WTC11 (cell line): ENCODE measurements at regions not wholly inside any gene's neighbourhood (a gene's known extent, or its start where the extent isn't known, plus 50 kb on each side); places are given as distances from the start of the nearest gene placed in this dataset.

Experiments used
- CREB1 ChIP-seq: sonication (generic); formaldehyde crosslinking; IDR thresholded peaks from 2 replicates; pipeline ENCODE4 v1.8.0; 2023; ENCODE audit warnings: mild to moderate bottlenecking, missing genetic modification reagents
- ESRRA ChIP-seq: sonication (generic); formaldehyde crosslinking; IDR thresholded peaks from 2 replicates; pipeline ENCODE4 v1.8.1; 2022; ENCODE audit warnings: mild to moderate bottlenecking, missing genetic modification reagents, borderline replicate concordance
- ETV6 ChIP-seq: sonication (generic); formaldehyde crosslinking; IDR thresholded peaks from 2 replicates; pipeline ENCODE4 v1.8.1; 2022; ENCODE audit warnings: mild to moderate bottlenecking, missing genetic modification reagents
- FOXJ3 ChIP-seq: sonication (generic); formaldehyde crosslinking; IDR thresholded peaks from 2 replicates; pipeline ENCODE4 v1.9.0; 2021; ENCODE audit warnings: missing genetic modification reagents, mild to moderate bottlenecking, borderline replicate concordance
- NR2C2 ChIP-seq: sonication (generic); formaldehyde crosslinking; IDR thresholded peaks from 2 replicates; pipeline ENCODE4 v1.8.0; 2022; ENCODE audit warnings: mild to moderate bottlenecking, missing genetic modification reagents
- ZNF263 ChIP-seq: sonication (generic); formaldehyde crosslinking; IDR thresholded peaks from 2 replicates; pipeline ENCODE4 v1.8.1; 2022; ENCODE audit warnings: low read depth, mild to moderate bottlenecking, moderate library complexity, missing genetic modification reagents
- ZNF317 ChIP-seq: sonication (generic); formaldehyde crosslinking; IDR thresholded peaks from 2 replicates; pipeline ENCODE4 v1.8.1; 2023; ENCODE audit warnings: low read depth, mild to moderate bottlenecking, moderate library complexity, missing genetic modification reagents, borderline replicate concordance
- TF ChIP-seq, protein P1 (sequence below): fragments of 200-600 bp; IDR thresholded peaks from 2 replicates; pipeline ENCODE4 v1.8.0; 2022; ENCODE audit warnings: antibody characterized with exemption
- TF ChIP-seq, protein P2 (sequence below): fragments of 250-450 bp; sonication (Bioruptor Pico); IDR thresholded peaks from 2 replicates; pipeline ENCODE4 v2.1.2; 2022; ENCODE audit warnings: mild to moderate bottlenecking, moderate library complexity
- TF ChIP-seq, protein P3 (sequence below): sonication (generic); formaldehyde crosslinking; IDR thresholded peaks from 2 replicates; pipeline ENCODE4 v1.8.1; 2023; ENCODE audit warnings: mild to moderate bottlenecking, missing genetic modification reagents, moderate library complexity
- TF ChIP-seq, protein P4 (sequence below): sonication (generic); formaldehyde crosslinking; IDR thresholded peaks from 2 replicates; pipeline ENCODE4 v1.8.0; 2022; ENCODE audit warnings: missing genetic modification reagents
- TF ChIP-seq, protein P5 (sequence below): sonication (generic); formaldehyde crosslinking; IDR thresholded peaks from 2 replicates; pipeline ENCODE4 v1.8.1; 2023; ENCODE audit warnings: mild to moderate bottlenecking, missing genetic modification reagents, moderate library complexity
- TF ChIP-seq, protein P6 (sequence below): sonication (generic); formaldehyde crosslinking; IDR thresholded peaks from 2 replicates; pipeline ENCODE4 v1.8.0; 2022; ENCODE audit warnings: mild to moderate bottlenecking, missing genetic modification reagents

DNA sequence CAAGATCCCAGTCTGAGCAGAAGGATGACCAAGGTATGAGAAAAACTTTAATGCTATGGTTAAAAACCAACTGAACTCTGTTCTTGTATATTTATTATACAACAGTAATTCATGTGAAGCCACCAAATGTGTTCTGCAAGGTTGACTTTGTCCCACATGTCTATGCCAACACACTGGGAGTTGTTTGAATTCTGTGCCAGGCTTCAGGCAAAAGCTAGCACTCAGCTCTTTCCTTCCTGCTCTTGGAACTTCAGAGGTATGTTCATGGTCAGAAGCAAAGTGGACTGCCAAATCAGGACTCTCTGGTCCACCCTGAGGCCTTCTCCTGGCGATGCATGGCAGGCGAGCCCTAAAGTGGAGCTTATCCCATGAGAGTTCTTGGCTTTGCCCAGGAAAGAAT, 205.6 kb upstream of the AR start:
- TF ChIP-seq, protein P1, sequence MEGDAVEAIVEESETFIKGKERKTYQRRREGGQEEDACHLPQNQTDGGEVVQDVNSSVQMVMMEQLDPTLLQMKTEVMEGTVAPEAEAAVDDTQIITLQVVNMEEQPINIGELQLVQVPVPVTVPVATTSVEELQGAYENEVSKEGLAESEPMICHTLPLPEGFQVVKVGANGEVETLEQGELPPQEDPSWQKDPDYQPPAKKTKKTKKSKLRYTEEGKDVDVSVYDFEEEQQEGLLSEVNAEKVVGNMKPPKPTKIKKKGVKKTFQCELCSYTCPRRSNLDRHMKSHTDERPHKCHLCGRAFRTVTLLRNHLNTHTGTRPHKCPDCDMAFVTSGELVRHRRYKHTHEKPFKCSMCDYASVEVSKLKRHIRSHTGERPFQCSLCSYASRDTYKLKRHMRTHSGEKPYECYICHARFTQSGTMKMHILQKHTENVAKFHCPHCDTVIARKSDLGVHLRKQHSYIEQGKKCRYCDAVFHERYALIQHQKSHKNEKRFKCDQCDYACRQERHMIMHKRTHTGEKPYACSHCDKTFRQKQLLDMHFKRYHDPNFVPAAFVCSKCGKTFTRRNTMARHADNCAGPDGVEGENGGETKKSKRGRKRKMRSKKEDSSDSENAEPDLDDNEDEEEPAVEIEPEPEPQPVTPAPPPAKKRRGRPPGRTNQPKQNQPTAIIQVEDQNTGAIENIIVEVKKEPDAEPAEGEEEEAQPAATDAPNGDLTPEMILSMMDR = no peak
- TF ChIP-seq, protein P2, sequence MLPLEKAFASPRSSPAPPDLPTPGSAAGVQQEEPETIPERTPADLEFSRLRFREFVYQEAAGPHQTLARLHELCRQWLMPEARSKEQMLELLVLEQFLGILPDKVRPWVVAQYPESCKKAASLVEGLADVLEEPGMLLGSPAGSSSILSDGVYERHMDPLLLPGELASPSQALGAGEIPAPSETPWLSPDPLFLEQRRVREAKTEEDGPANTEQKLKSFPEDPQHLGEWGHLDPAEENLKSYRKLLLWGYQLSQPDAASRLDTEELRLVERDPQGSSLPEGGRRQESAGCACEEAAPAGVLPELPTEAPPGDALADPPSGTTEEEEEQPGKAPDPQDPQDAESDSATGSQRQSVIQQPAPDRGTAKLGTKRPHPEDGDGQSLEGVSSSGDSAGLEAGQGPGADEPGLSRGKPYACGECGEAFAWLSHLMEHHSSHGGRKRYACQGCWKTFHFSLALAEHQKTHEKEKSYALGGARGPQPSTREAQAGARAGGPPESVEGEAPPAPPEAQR (CRISPR knock-in tag) = no peak
- TF ChIP-seq ESRRA (CRISPR knock-in tag) (no peak), CREB1 (CRISPR knock-in tag) (no peak), ZNF317 (CRISPR knock-in tag) (no peak), NR2C2 (no peak), ETV6 (CRISPR knock-in tag) (no peak), ZNF263 (CRISPR knock-in tag) (no peak), FOXJ3 (CRISPR knock-in tag) (no peak)
- TF ChIP-seq, protein P3, sequence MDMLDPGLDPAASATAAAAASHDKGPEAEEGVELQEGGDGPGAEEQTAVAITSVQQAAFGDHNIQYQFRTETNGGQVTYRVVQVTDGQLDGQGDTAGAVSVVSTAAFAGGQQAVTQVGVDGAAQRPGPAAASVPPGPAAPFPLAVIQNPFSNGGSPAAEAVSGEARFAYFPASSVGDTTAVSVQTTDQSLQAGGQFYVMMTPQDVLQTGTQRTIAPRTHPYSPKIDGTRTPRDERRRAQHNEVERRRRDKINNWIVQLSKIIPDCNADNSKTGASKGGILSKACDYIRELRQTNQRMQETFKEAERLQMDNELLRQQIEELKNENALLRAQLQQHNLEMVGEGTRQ = no peak
- TF ChIP-seq, protein P4, sequence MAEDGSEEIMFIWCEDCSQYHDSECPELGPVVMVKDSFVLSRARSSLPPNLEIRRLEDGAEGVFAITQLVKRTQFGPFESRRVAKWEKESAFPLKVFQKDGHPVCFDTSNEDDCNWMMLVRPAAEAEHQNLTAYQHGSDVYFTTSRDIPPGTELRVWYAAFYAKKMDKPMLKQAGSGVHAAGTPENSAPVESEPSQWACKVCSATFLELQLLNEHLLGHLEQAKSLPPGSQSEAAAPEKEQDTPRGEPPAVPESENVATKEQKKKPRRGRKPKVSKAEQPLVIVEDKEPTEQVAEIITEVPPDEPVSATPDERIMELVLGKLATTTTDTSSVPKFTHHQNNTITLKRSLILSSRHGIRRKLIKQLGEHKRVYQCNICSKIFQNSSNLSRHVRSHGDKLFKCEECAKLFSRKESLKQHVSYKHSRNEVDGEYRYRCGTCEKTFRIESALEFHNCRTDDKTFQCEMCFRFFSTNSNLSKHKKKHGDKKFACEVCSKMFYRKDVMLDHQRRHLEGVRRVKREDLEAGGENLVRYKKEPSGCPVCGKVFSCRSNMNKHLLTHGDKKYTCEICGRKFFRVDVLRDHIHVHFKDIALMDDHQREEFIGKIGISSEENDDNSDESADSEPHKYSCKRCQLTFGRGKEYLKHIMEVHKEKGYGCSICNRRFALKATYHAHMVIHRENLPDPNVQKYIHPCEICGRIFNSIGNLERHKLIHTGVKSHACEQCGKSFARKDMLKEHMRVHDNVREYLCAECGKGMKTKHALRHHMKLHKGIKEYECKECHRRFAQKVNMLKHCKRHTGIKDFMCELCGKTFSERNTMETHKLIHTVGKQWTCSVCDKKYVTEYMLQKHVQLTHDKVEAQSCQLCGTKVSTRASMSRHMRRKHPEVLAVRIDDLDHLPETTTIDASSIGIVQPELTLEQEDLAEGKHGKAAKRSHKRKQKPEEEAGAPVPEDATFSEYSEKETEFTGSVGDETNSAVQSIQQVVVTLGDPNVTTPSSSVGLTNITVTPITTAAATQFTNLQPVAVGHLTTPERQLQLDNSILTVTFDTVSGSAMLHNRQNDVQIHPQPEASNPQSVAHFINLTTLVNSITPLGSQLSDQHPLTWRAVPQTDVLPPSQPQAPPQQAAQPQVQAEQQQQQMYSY (CRISPR knock-in tag) = no peak
- TF ChIP-seq, protein P5, sequence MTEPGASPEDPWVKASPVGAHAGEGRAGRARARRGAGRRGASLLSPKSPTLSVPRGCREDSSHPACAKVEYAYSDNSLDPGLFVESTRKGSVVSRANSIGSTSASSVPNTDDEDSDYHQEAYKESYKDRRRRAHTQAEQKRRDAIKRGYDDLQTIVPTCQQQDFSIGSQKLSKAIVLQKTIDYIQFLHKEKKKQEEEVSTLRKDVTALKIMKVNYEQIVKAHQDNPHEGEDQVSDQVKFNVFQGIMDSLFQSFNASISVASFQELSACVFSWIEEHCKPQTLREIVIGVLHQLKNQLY (CRISPR knock-in tag) = no peak
- TF ChIP-seq, protein P6, sequence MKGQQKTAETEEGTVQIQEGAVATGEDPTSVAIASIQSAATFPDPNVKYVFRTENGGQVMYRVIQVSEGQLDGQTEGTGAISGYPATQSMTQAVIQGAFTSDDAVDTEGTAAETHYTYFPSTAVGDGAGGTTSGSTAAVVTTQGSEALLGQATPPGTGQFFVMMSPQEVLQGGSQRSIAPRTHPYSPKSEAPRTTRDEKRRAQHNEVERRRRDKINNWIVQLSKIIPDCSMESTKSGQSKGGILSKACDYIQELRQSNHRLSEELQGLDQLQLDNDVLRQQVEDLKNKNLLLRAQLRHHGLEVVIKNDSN (CRISPR knock-in tag) = no peak
